MM.1S (cell line): ENCODE measurements at regions not wholly inside any gene's neighbourhood (a gene's known extent, or its start where the extent isn't known, plus 50 kb on each side); places are given as distances from the start of the nearest gene placed in this dataset.

Source experiments
- CTCF ChIP-seq: fragments of 300-600 bp; sonication (generic); IDR thresholded peaks from 2 replicates; pipeline ENCODE4 v1.5.1; 2016; ENCODE audit warnings: antibody characterized with exemption, low read length, mixed read lengths
- EZH2 ChIP-seq: fragments of 300-600 bp; sonication (generic); optimal IDR thresholded peaks from 2 replicates; pipeline ENCODE3; 2017; ENCODE audit warnings: low read depth, mild to moderate bottlenecking, antibody characterized with exemption, low read length, mixed read lengths

- TF ChIP-seq EZH2 (no peak), CTCF (no peak)
Observed at GRCh38 chr14:28119849-28120248, 646.7 kb upstream of the FOXG1 start.
